ENCODE measurements at regions not wholly inside any gene's neighbourhood (a gene's known extent, or its start where the extent isn't known, plus 50 kb on each side); places are given as distances from the start of the nearest gene placed in this dataset.

- DNase-seq: no peak
These were observed 96.0 kb upstream of the IKZF1 start for GRCh38 chr7:50208378-50208982.

GRCh38 chr7:50207686-50208255, 96.7 kb upstream of the IKZF1 start:
- no peak for DNase-seq

GRCh38 chr7:50207251-50207564, 97.3 kb upstream of the IKZF1 start:
- no peak for DNase-seq

- no peak for DNase-seq
These were observed 97.9 kb upstream of the IKZF1 start for GRCh38 chr7:50206453-50207250.

- DNase-seq: no peak
These were observed 99.5 kb upstream of the IKZF1 start for GRCh38 chr7:50205011-50205410.

- DNase-seq: no peak
These were observed 99.9 kb upstream of the IKZF1 start for GRCh38 chr7:50204581-50204980.

- DNase-seq: no peak
These were observed 101.0 kb upstream of the IKZF1 start for GRCh38 chr7:50203521-50203920.

- DNase-seq: peak; percentile 49
These were observed 102.4 kb upstream of the IKZF1 start for GRCh38 chr7:50202052-50202555.

- DNase-seq: no peak
These were observed 104.7 kb upstream of the IKZF1 start for GRCh38 chr7:50199824-50200223.

- no peak for DNase-seq
These were observed 104.5 kb upstream of the ZPBP start for GRCh38 chr7:50197549-50197948.

GRCh38 chr7:50196719-50197118, 103.7 kb upstream of the ZPBP start:
- no peak for DNase-seq

- DNase-seq: no peak
These were observed 97.7 kb upstream of the ZPBP start for GRCh38 chr7:50190776-50191175.

- DNase-seq: no peak
These were observed 96.3 kb upstream of the ZPBP start for GRCh38 chr7:50189371-50189770.

- DNase-seq: no peak
These were observed 93.1 kb upstream of the ZPBP start for GRCh38 chr7:50185951-50186682.

- DNase-seq: no peak
These were observed 92.2 kb upstream of the ZPBP start for GRCh38 chr7:50185208-50185607.

GRCh38 chr7:50184271-50184990, 91.4 kb upstream of the ZPBP start:
- no peak for DNase-seq

GRCh38 chr7:50182759-50183158, 89.7 kb upstream of the ZPBP start:
- DNase-seq: no peak

GRCh38 chr7:50181081-50181480, 88.0 kb upstream of the ZPBP start:
- no peak for DNase-seq

GRCh38 chr7:50178166-50178565, 85.1 kb upstream of the ZPBP start:
- no peak for DNase-seq

GRCh38 chr7:50174948-50175347, 81.9 kb upstream of the ZPBP start:
- DNase-seq: no peak

- DNase-seq: no peak
These were observed 74.2 kb upstream of the ZPBP start for GRCh38 chr7:50166997-50167965.

Measured in hematopoietic multipotent progenitor cell treated with erythropoietin and hydrocortisone succinate and interleukin-3 and kit ligand, for 8 days (in vitro differentiated cells).